ENCODE measurements at regions not wholly inside any gene's neighbourhood (a gene's known extent, or its start where the extent isn't known, plus 50 kb on each side); places are given as distances from the start of the nearest gene placed in this dataset.
"Not testable (repeated sequence)": the region's sequence is repeated elsewhere in the genome, so short reads cannot be mapped to it uniquely, and the experiment has no call there.

- Mint-ChIP-seq H3K36me3 (peaks cover 0 to 13% (median 12%) of the 10 kb centered on the region in 3 donors), H3K4me3 (no peak overlapping the region), H3K9me3 (peaks cover 4 to 20% (median 9%) of the 10 kb centered on the region in 9 donors), H3K27me3 (peaks cover 0 to 3% (median 0%) of the 10 kb centered on the region in 5 donors), H3K27ac (no peak overlapping the region), H3K4me1 (no peaks in the 10 kb centered on the region)
- DNase-seq (no peak), ATAC-seq (no peak)
- POLR2A ChIA-PET = no interaction called here
These were observed 97.2 kb upstream of the NR3C2 start for GRCh38 chr4:148539387-148539786.

DNA sequence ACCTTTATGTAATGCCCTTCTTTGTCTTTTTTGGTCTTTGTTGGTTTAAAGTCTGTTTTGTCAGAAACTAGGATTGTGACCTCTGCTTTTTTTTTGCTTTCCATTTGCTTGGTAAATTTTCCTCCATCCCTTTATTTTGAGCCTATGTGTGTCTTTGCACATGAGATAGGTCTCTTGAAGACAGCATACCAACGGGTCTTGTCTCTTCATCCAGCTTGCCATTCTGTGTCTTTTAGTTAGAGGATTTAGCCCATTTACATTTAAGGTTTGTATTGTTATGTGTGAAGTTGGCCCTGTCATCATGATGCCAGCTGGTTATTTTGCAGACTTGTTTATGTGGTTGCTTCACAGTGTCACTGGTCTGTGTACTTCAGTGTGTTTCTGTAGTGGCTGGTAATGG, 91.6 kb upstream of the NR3C2 start:
- not testable (repeated sequence) for ATAC-seq, H3K27me3 Mint-ChIP-seq, H3K27ac Mint-ChIP-seq, H3K4me1 Mint-ChIP-seq, DNase-seq
- Mint-ChIP-seq H3K4me3 (peak overlapping the region in 2 of 10 donors; percentile 1 to 11), H3K9me3 (peaks cover 16 to 56% (median 39%) of the 10 kb centered on the region in 9 donors), H3K36me3 (peaks cover 2 to 39% (median 37%) of the 10 kb centered on the region in 3 donors)
- POLR2A ChIA-PET = interaction anchor here (0.7 kb wide), 1 partner anchor 490 kb away, joined by 3 read pairs; no protein-coding TSS in a partner anchor

- DNase-seq (no peak), ATAC-seq (no peak)
- Mint-ChIP-seq H3K27me3 (peaks cover 0 to 3% (median 1%) of the 10 kb centered on the region in 5 donors), H3K9me3 (peaks cover 16 to 47% (median 37%) of the 10 kb centered on the region in 9 donors), H3K4me1 (no peaks in the 10 kb centered on the region), H3K36me3 (peaks cover 2 to 33% (median 31%) of the 10 kb centered on the region in 3 donors), H3K27ac (no peak overlapping the region), H3K4me3 (no peak overlapping the region)
- POLR2A ChIA-PET = no interaction called here
These were observed 87.9 kb upstream of the NR3C2 start for GRCh38 chr4:148530114-148530513.

GRCh38 chr4:148527571-148527970, 85.4 kb upstream of the NR3C2 start:
- no peak overlapping the region for H3K4me3 Mint-ChIP-seq
- no peak overlapping the region for H3K27ac Mint-ChIP-seq
- peaks cover 0 to 22% (median 12%) of the 10 kb centered on the region in 9 donors for H3K9me3 Mint-ChIP-seq
- DNase-seq (no peak), ATAC-seq (no peak)
- H3K27me3 Mint-ChIP-seq = peaks cover 0 to 3% (median 0%) of the 10 kb centered on the region in 5 donors
- no peaks in the 10 kb centered on the region for H3K4me1 Mint-ChIP-seq
- POLR2A ChIA-PET = no interaction called here
- H3K36me3 Mint-ChIP-seq = peaks cover 0 to 18% (median 7%) of the 10 kb centered on the region in 3 donors

DNA sequence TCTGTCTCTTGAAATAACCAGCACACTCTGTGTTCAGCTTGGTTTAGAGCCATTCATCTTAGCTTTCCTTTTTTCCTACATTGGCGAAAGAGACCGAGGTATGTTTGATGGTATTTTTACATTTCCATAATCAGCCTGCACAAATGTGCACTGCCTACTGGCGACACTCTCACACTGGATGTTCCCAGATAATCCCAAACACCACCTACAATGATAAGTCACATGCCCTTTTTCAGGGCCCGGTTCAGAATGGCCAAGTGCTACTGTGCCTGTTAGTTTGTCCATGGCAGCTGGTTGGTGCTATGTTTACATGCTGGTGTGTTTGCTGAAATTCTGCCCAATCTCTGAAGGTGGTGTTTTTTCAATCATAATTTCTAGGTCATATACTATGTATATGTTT, 80.8 kb upstream of the NR3C2 start:
- no peak overlapping the region for H3K27ac Mint-ChIP-seq
- POLR2A ChIA-PET = no interaction called here
- H3K9me3 Mint-ChIP-seq = peaks cover 1 to 31% (median 14%) of the 10 kb centered on the region in 9 donors
- no peaks in the 10 kb centered on the region for H3K4me1 Mint-ChIP-seq
- H3K36me3 Mint-ChIP-seq = peaks cover 2 to 27% (median 26%) of the 10 kb centered on the region in 3 donors
- H3K4me3 Mint-ChIP-seq = no peak overlapping the region
- DNase-seq (no peak), ATAC-seq (no peak)
- H3K27me3 Mint-ChIP-seq = peaks cover 0 to 13% (median 2%) of the 10 kb centered on the region in 5 donors

- H3K9me3 Mint-ChIP-seq = peaks cover 0 to 41% (median 21%) of the 10 kb centered on the region in 9 donors
- ATAC-seq (no peak), DNase-seq (no peak)
- POLR2A ChIA-PET = no interaction called here
- H3K4me1 Mint-ChIP-seq = no peaks in the 10 kb centered on the region
- H3K4me3 Mint-ChIP-seq = no peak overlapping the region
- H3K36me3 Mint-ChIP-seq = peaks cover 0 to 27% (median 17%) of the 10 kb centered on the region in 3 donors
- H3K27me3 Mint-ChIP-seq = peaks cover 0 to 5% (median 0%) of the 10 kb centered on the region in 5 donors
- no peak overlapping the region for H3K27ac Mint-ChIP-seq
These were observed 73.0 kb upstream of the NR3C2 start for GRCh38 chr4:148515248-148515647.

DNA sequence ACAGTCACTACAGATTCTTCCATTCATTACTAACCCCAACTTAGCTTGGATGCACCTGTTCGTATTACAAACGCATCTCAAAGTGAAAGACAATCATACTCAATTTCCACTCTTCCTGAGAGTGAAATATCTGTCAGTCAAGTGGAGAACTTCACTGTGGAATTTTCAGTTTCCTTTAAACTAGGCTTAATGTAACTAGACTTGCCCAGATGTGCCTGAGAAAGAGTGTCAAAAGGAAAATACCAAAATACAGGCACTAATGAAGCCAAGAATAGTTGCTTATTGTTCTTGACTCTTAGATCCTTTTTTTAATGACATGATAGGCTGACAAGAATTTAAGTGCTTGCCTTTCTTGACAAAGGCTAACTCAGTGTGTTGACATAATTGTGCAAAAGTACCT, 72.4 kb upstream of the NR3C2 start:
- POLR2A ChIA-PET = no interaction called here
- Mint-ChIP-seq H3K36me3 (peaks cover 0 to 25% (median 15%) of the 10 kb centered on the region in 3 donors), H3K9me3 (peaks cover 0 to 35% (median 14%) of the 10 kb centered on the region in 9 donors), H3K4me3 (no peak overlapping the region), H3K4me1 (no peaks in the 10 kb centered on the region), H3K27me3 (peaks cover 0 to 5% (median 0%) of the 10 kb centered on the region in 5 donors), H3K27ac (no peak overlapping the region)
- ATAC-seq (no peak), DNase-seq (no peak)

DNA sequence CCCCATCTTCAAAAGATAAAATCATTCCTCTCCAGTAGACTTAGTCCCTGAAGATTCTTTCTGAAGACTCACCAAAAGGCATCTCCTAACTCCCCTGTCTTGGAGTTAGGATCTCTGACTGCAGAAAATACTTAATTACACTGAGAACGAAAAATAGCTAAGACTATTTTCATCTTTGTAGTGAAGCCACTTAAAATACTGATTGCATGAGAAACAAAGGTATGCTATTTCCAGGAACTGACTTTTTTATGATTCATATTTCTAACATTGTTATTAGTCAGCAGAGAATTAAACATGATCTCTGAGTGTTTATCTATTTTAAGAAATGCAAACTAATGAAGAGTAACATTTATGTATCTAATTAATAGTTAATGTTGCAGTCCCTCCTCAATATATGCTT, 71.8 kb upstream of the NR3C2 start:
- DNase-seq = no peak
- ATAC-seq = no peak
- Mint-ChIP-seq H3K4me1 (no peaks in the 10 kb centered on the region), H3K4me3 (no peak overlapping the region), H3K27ac (no peak overlapping the region), H3K36me3 (peaks cover 0 to 19% (median 11%) of the 10 kb centered on the region in 3 donors), H3K27me3 (peaks cover 0 to 5% (median 0%) of the 10 kb centered on the region in 5 donors), H3K9me3 (peaks cover 0 to 30% (median 9%) of the 10 kb centered on the region in 9 donors)
- POLR2A ChIA-PET = no interaction called here

- no peak for ATAC-seq
- Mint-ChIP-seq H3K4me3 (no peak overlapping the region), H3K4me1 (no peaks in the 10 kb centered on the region), H3K27me3 (no peaks in the 10 kb centered on the region), H3K27ac (no peak overlapping the region), H3K36me3 (peaks cover 0 to 4% (median 0%) of the 10 kb centered on the region in 3 donors), H3K9me3 (peaks cover 0 to 2% (median 0%) of the 10 kb centered on the region in 9 donors)
- POLR2A ChIA-PET = interaction anchor here (0.6 kb wide), 1 partner anchor 119 kb away, joined by 3 read pairs; no protein-coding TSS in a partner anchor
- DNase-seq = no peak
These were observed 68.0 kb upstream of the NR3C2 start for GRCh38 chr4:148510211-148510610.

DNA sequence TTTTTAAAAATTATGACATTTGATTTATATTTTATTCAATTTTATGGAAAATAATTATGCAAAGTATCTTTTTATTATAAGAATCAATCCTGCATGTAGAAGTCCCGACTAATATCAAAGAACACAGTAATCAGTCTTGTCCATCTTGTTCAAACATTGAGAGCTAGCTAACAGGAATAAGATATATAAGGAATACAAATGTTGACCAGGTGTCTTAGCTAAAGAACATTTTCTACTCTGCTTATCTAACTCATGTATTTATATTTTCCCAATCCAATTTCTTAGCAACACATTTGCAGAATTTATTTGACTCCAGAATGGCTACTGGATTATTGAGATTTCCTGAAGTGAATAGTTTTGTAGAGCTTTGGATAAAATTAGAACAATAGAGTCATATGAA, 61.5 kb upstream of the NR3C2 start:
- H3K27me3 Mint-ChIP-seq = peaks cover 0 to 4% (median 0%) of the 10 kb centered on the region in 5 donors
- H3K4me3 Mint-ChIP-seq = no peak overlapping the region
- DNase-seq (no peak), ATAC-seq (no peak)
- peaks cover 0 to 8% (median 2%) of the 10 kb centered on the region in 9 donors for H3K9me3 Mint-ChIP-seq
- no peak overlapping the region for H3K27ac Mint-ChIP-seq
- H3K4me1 Mint-ChIP-seq = peaks cover 0 to 1% (median 0%) of the 10 kb centered on the region in 4 donors
- POLR2A ChIA-PET = interaction anchor here (0.6 kb wide), 1 partner anchor 60 kb away, joined by 7 read pairs; no protein-coding TSS in a partner anchor
- peaks cover 0 to 8% (median 7%) of the 10 kb centered on the region in 3 donors for H3K36me3 Mint-ChIP-seq

DNA sequence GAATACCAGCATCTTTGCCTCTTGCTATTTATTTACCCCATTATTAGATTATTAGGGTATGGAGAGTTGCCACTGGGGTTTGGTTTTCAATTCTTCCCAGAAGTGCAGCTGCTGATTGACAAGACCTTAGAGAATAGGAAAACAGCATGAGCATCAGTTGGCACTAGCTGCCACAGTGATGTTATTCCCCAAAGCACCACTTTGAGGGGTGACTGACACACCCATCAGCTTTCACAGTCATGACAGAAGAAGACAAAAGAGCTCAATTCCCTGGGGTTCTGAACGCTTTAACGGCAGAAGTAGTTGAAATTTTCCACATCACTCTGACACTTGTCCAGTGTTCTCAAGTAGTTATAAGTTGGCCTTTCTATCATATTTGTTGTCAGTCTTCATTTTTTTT, 55.0 kb upstream of the NR3C2 start:
- ATAC-seq = no peak
- H3K9me3 Mint-ChIP-seq = peaks cover 0 to 11% (median 2%) of the 10 kb centered on the region in 9 donors
- H3K27me3 Mint-ChIP-seq = peaks cover 0 to 4% (median 0%) of the 10 kb centered on the region in 5 donors

GRCh38 chr4:148495463-148495862, 53.2 kb upstream of the NR3C2 start:
- H3K27me3 Mint-ChIP-seq = no peaks in the 10 kb centered on the region
- no peak overlapping the region for H3K27ac Mint-ChIP-seq
- POLR2A ChIA-PET = no interaction called here
- DNase-seq (no peak), ATAC-seq (no peak)
- H3K4me1 Mint-ChIP-seq = no peaks in the 10 kb centered on the region
- peaks cover 0 to 3% (median 0%) of the 10 kb centered on the region in 3 donors for H3K36me3 Mint-ChIP-seq
- H3K9me3 Mint-ChIP-seq = peaks cover 0 to 8% (median 2%) of the 10 kb centered on the region in 9 donors
- H3K4me3 Mint-ChIP-seq = no peak overlapping the region

More for the DNA sequence above, 55.0 kb upstream of the NR3C2 start:
- peaks cover 0 to 7% (median 6%) of the 10 kb centered on the region in 3 donors for H3K36me3 Mint-ChIP-seq
- H3K27ac Mint-ChIP-seq = no peak overlapping the region
- DNase-seq = no peak
- no peak overlapping the region for H3K4me3 Mint-ChIP-seq
- peaks cover 0 to 1% (median 0%) of the 10 kb centered on the region in 4 donors for H3K4me1 Mint-ChIP-seq
- POLR2A ChIA-PET = no interaction called here

Data from naive thymus-derived CD8-positive, alpha-beta T cell (primary cell).